IPS-18a (cell line): ENCODE measurements at regions not wholly inside any gene's neighbourhood (a gene's known extent, or its start where the extent isn't known, plus 50 kb on each side); places are given as distances from the start of the nearest gene placed in this dataset.

Experiments
- H3K27ac ChIP-seq: one replicate; pipeline ENCODE4 v1.5.1; 2013; ENCODE audit warnings: low read length
- H3K27me3 ChIP-seq: one replicate; pipeline ENCODE4 v1.6.1; 2013; ENCODE audit warnings: mild to moderate bottlenecking, low read length; ENCODE audit not compliant: control insufficient read depth, insufficient read depth
- H3K36me3 ChIP-seq: one replicate; pipeline ENCODE4 v1.6.1; 2013; ENCODE audit warnings: low read depth, low read length; ENCODE audit not compliant: control insufficient read depth
- H3K4me1 ChIP-seq: one replicate; pipeline ENCODE4 v1.6.1; 2013; ENCODE audit warnings: low read depth, low read length; ENCODE audit not compliant: control insufficient read depth
- H3K4me3 ChIP-seq: one replicate; pipeline ENCODE4 v1.5.1; 2013; ENCODE audit warnings: low read length
- H3K9ac ChIP-seq: one replicate; pipeline ENCODE4 v1.6.1; 2013; ENCODE audit warnings: mild to moderate bottlenecking, low read length, moderate library complexity
- H3K9me3 ChIP-seq: one replicate; pipeline ENCODE4 v1.6.1; 2013; ENCODE audit warnings: low read depth, low read length; ENCODE audit not compliant: control insufficient read depth

GRCh38 chr11:127656116-127656836 lies 655.7 kb upstream of the KIRREL3 start:
- H3K27ac ChIP-seq, result no peak overlapping the region
- no peaks in the 10 kb centered on the region for H3K27me3 ChIP-seq
- no peaks in the 10 kb centered on the region for H3K36me3 ChIP-seq

GRCh38 chr11:127653076-127653475 lies 652.5 kb upstream of the KIRREL3 start:
- no peaks in the 10 kb centered on the region for H3K27me3 ChIP-seq
- H3K4me3 ChIP-seq, result no peak overlapping the region
- H3K9ac ChIP-seq, result no peak overlapping the region
- no peak overlapping the region for H3K27ac ChIP-seq
- H3K9me3 ChIP-seq, result no peaks in the 10 kb centered on the region
- H3K4me1 ChIP-seq, result no peaks in the 10 kb centered on the region
- H3K36me3 ChIP-seq, result no peaks in the 10 kb centered on the region

More at GRCh38 chr11:127656116-127656836, 655.7 kb upstream of the KIRREL3 start:
- Histone ChIP-seq H3K4me1 (no peaks in the 10 kb centered on the region), H3K9ac (no peak overlapping the region), H3K9me3 (no peaks in the 10 kb centered on the region), H3K4me3 (no peak overlapping the region)

- no peak overlapping the region for H3K27ac ChIP-seq
- H3K4me3 ChIP-seq, result no peak overlapping the region
- no peaks in the 10 kb centered on the region for H3K36me3 ChIP-seq
Observed at GRCh38 chr11:127651888-127652221, 651.3 kb upstream of the KIRREL3 start.

GRCh38 chr11:127651175-127651887 lies 650.8 kb upstream of the KIRREL3 start:
- no peak overlapping the region for H3K9ac ChIP-seq
- H3K27ac ChIP-seq, result no peak overlapping the region
- H3K27me3 ChIP-seq, result no peaks in the 10 kb centered on the region
- no peak overlapping the region for H3K4me3 ChIP-seq
- no peaks in the 10 kb centered on the region for H3K9me3 ChIP-seq
- H3K4me1 ChIP-seq, result no peaks in the 10 kb centered on the region
- no peaks in the 10 kb centered on the region for H3K36me3 ChIP-seq

More at GRCh38 chr11:127651888-127652221, 651.3 kb upstream of the KIRREL3 start:
- no peaks in the 10 kb centered on the region for H3K4me1 ChIP-seq
- H3K27me3 ChIP-seq, result no peaks in the 10 kb centered on the region
- H3K9me3 ChIP-seq, result no peaks in the 10 kb centered on the region
- H3K9ac ChIP-seq, result no peak overlapping the region

- Histone ChIP-seq H3K27ac (no peak overlapping the region), H3K4me3 (no peak overlapping the region), H3K4me1 (no peaks in the 10 kb centered on the region), H3K9ac (no peak overlapping the region), H3K9me3 (no peaks in the 10 kb centered on the region), H3K27me3 (no peaks in the 10 kb centered on the region), H3K36me3 (no peaks in the 10 kb centered on the region)
Observed at GRCh38 chr11:127649958-127650357, 649.4 kb upstream of the KIRREL3 start.

- Histone ChIP-seq H3K9me3 (no peaks in the 10 kb centered on the region), H3K36me3 (no peaks in the 10 kb centered on the region), H3K27ac (no peak overlapping the region), H3K4me3 (no peak overlapping the region), H3K9ac (no peak overlapping the region), H3K27me3 (no peaks in the 10 kb centered on the region), H3K4me1 (no peaks in the 10 kb centered on the region)
Observed at GRCh38 chr11:127649071-127649470, 648.5 kb upstream of the KIRREL3 start.

- Histone ChIP-seq H3K9me3 (no peaks in the 10 kb centered on the region), H3K36me3 (no peaks in the 10 kb centered on the region), H3K4me3 (no peak overlapping the region), H3K27me3 (no peaks in the 10 kb centered on the region), H3K27ac (no peak overlapping the region), H3K9ac (no peak overlapping the region), H3K4me1 (no peaks in the 10 kb centered on the region)
Observed at GRCh38 chr11:127648583-127648982, 648.0 kb upstream of the KIRREL3 start.

- H3K27ac ChIP-seq, result no peak overlapping the region
- peaks cover 8% of the 10 kb centered on the region for H3K4me1 ChIP-seq
- H3K4me3 ChIP-seq, result no peak overlapping the region
- no peaks in the 10 kb centered on the region for H3K36me3 ChIP-seq
- H3K9me3 ChIP-seq, result no peaks in the 10 kb centered on the region
- no peaks in the 10 kb centered on the region for H3K27me3 ChIP-seq
- no peak overlapping the region for H3K9ac ChIP-seq
Observed at GRCh38 chr11:127644366-127644765, 643.8 kb upstream of the KIRREL3 start.

- Histone ChIP-seq H3K9me3 (no peaks in the 10 kb centered on the region), H3K27me3 (no peaks in the 10 kb centered on the region), H3K36me3 (no peaks in the 10 kb centered on the region), H3K9ac (no peak overlapping the region), H3K4me1 (peaks cover 8% of the 10 kb centered on the region), H3K27ac (no peak overlapping the region), H3K4me3 (no peak overlapping the region)
Observed at GRCh38 chr11:127643268-127644058, 642.9 kb upstream of the KIRREL3 start.

- H3K9me3 ChIP-seq, result no peaks in the 10 kb centered on the region
- H3K4me3 ChIP-seq, result no peak overlapping the region
- H3K27ac ChIP-seq, result no peak overlapping the region
- no peak overlapping the region for H3K9ac ChIP-seq
- no peaks in the 10 kb centered on the region for H3K27me3 ChIP-seq
- H3K36me3 ChIP-seq, result no peaks in the 10 kb centered on the region
- peaks cover 8% of the 10 kb centered on the region for H3K4me1 ChIP-seq
Observed at GRCh38 chr11:127640561-127641451, 640.2 kb upstream of the KIRREL3 start.

- no peak overlapping the region for H3K9ac ChIP-seq
- H3K9me3 ChIP-seq, result no peaks in the 10 kb centered on the region
- no peak overlapping the region for H3K27ac ChIP-seq
Observed at GRCh38 chr11:127639916-127640315, 639.3 kb upstream of the KIRREL3 start.

More at GRCh38 chr11:127639916-127640315, 639.3 kb upstream of the KIRREL3 start:
- Histone ChIP-seq H3K4me3 (no peak overlapping the region), H3K27me3 (no peaks in the 10 kb centered on the region), H3K36me3 (no peaks in the 10 kb centered on the region), H3K4me1 (peaks cover 8% of the 10 kb centered on the region)
